NB4 (cell line): ENCODE measurements at regions not wholly inside any gene's neighbourhood (a gene's known extent, or its start where the extent isn't known, plus 50 kb on each side); places are given as distances from the start of the nearest gene placed in this dataset.

ENCODE experiments used
- MAX ChIP-seq: IDR thresholded peaks from 2 replicates; pipeline ENCODE4 v1.6.1; 2011; ENCODE audit warnings: low read depth, low read length
- POLR2A ChIP-seq: IDR thresholded peaks from 2 replicates; pipeline ENCODE4 v1.6.1; 2011; ENCODE audit warnings: mild to moderate bottlenecking; ENCODE audit not compliant: insufficient read length; ENCODE audit errors: extremely low read depth
- TF ChIP-seq, protein P1 (sequence below): IDR thresholded peaks from one replicate; pipeline ENCODE4 v1.5.1; 2012; ENCODE audit warnings: low read depth, low read length

DNA sequence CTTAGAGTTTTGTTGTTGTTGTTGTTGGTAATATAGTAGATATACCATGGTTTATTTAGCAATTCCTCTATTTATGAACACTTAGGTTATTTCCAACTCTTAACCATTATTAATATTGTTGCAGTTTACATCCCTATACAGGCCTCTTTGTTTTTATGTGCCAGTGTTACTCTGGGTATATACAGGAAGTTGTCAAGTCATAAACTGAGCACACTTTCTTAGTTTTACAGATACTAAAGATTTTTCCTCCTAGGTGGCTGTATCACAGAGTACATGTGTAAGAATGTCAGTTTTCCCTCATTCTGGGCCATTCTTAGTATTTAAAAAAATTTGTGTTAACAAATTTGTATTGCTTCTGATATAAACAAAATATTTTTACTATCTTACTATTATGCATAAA lies 128.4 kb downstream of the ARL4A start:
- TF ChIP-seq POLR2A (no peak), MAX (no peak)
- TF ChIP-seq, protein P1, sequence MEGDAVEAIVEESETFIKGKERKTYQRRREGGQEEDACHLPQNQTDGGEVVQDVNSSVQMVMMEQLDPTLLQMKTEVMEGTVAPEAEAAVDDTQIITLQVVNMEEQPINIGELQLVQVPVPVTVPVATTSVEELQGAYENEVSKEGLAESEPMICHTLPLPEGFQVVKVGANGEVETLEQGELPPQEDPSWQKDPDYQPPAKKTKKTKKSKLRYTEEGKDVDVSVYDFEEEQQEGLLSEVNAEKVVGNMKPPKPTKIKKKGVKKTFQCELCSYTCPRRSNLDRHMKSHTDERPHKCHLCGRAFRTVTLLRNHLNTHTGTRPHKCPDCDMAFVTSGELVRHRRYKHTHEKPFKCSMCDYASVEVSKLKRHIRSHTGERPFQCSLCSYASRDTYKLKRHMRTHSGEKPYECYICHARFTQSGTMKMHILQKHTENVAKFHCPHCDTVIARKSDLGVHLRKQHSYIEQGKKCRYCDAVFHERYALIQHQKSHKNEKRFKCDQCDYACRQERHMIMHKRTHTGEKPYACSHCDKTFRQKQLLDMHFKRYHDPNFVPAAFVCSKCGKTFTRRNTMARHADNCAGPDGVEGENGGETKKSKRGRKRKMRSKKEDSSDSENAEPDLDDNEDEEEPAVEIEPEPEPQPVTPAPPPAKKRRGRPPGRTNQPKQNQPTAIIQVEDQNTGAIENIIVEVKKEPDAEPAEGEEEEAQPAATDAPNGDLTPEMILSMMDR = no peak
